Mammary epithelial cell (primary cell): ENCODE measurements at regions not wholly inside any gene's neighbourhood (a gene's known extent, or its start where the extent isn't known, plus 50 kb on each side); places are given as distances from the start of the nearest gene placed in this dataset.

Experiments
- CTCF ChIP-seq, 2 donors: IDR thresholded peaks in 1 of 2; conservative IDR thresholded peaks in 1 of 2; 2 replicates each; pipeline ENCODE4 v1.5.1; 2011 to 2012; ENCODE audit warnings: inconsistent platforms in 2 of 2, low read length in 2 of 2, mild to moderate bottlenecking in 2 of 2, control low read depth in 1 of 2, low read depth in 1 of 2; ENCODE audit not compliant: insufficient read depth in 1 of 2; ENCODE audit errors: extremely low read depth in 1 of 2
- EZH2 ChIP-seq: IDR thresholded peaks from 2 replicates; pipeline ENCODE4 v1.6.1; 2012; ENCODE audit warnings: low read length, inconsistent platforms, borderline replicate concordance

DNA sequence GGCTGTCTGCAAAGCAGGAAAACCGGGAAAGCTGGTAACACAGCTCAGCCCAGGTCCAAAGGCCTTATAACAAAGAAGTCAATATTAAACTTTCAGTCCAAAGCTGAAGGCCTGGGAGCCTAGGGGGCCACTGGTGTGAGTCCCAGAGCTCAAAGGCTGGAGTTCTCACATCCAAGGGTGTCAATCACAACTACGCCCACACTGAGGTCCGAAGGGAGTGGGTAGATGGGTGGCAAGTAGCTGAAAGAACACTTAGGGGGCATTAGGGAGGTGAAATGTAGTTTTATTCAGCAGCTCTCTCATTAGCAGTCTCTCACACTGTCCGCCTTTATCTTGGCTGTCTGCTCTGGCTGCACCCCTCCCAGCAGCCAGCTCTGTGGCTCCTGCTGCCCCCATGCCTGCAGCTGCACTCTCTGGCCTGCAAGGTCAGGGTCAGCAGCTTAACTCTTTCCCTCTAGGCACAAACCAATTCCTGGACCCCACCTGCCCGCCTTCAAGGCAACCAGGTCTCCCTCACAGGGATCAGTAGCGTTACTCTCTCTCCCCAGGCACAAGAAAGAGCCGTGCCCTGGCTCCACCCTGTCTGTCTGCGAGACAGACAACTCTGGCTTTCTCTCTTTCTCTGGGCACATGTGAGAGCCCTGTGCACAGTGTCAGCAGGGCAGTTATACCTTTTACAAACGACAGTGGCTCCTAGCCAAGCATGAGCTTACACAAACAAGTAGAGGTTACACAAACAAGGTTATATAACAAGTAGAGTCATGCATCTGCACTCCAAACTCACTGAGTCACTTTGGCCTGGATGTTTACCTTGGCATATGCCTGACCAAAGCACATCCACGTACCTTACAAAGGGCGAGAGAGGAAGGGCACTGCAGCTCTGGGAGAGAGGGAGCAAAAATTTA is 249.4 kb upstream of the PCDH20 start:
- no peak for TF ChIP-seq CTCF (conservative IDR thresholded peaks at IDR 0.05 in 1 of 2, IDR thresholded peaks at IDR 0.05 in 1 of 2; ENCODE audit: extremely low read depth in 1 of 2, insufficient read depth in 1 of 2, low read depth in 1 of 2, low read length in 2 of 2)
- no peak for TF ChIP-seq EZH2
